CD4-positive, alpha-beta T cell treated with Interleukin-4 for 4 hours (primary cell): ENCODE measurements at regions not wholly inside any gene's neighbourhood (a gene's known extent, or its start where the extent isn't known, plus 50 kb on each side); places are given as distances from the start of the nearest gene placed in this dataset.

ENCODE experiments used
- DNase-seq: peaks from one replicate; pipeline ENCODE4 v3.0.0-alpha.2; 2020

DNA sequence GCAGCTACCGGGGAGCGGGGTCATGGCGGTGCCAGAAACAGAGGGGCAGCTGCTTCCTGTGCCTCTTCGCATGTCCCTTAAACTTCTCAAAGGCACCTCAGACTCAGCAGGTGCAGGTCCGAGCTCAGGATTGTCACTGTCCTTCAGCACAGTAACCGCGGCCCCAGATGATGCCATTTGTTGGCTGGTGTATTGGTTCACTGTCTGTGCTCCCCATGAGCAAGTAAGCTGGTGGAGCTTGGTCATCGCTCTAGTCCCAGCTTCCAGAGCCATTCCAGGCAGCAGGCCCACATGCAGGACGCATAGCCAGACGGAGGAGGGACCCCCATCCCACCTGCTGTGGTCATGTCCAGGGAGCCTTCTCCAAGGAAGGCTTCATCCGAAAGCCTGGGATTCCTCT lies 154.0 kb upstream of the AJAP1 start:
- no peak for DNase-seq

DNA sequence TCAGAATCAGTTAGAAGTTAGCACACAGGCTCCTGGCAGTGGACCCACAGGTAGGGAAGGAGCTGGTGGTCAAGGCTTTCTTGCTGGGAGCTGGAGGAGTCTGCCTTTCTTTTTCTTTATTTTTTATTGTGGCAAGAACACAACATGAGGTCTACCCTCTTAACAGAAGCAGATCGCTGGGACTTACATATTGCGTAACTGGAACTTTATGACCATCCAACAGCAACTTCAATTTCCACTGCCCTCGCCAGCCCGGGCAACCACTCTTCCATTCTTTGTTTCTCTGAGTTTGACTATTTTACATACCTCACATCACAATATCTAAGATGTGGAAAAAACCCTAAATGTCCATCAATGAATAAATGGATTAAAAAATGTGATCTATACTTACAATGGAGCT lies 147.8 kb upstream of the AJAP1 start:
- DNase-seq, result no peak

DNA sequence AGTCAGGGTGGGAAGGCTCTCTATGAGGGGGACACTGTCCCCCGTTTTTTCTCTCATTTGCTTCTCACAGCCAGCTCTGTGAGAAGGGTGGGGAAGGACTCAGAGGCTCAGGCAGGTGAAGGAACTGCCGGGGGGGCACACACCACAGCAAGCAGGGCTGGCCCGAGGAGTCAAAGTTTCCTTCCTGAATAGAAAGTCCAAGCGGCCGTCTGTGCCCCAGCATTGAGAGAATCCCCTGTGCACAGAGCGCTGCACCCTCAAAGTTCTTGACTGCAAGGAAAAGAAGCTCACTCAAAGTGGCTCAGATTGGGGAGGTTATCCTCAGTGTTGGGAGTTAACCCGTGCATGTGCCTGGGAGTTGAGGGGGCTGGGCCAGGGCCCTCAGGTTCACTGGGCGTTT lies 145.2 kb upstream of the AJAP1 start:
- no peak for DNase-seq

DNA sequence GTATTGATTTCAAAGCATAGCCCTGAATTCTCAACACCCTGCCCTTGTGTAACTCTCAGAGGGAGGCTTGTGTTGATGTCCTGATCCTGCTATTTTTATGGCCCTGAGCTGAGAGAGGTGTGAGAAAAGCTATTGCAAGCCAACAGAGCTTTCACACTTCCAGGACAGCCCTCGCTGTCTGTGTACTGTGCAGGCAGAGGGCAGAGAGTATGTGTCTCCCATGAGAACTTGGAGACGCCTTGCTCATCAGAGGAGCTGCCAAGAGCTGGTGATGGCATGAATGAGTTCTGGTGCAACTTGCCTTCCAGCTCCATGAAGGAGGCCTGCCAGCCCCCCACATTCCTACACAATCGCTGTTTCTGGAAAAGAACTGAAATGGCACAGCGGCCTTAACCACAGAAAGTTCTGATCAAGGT lies 144.1 kb upstream of the AJAP1 start:
- no peak for DNase-seq

DNA sequence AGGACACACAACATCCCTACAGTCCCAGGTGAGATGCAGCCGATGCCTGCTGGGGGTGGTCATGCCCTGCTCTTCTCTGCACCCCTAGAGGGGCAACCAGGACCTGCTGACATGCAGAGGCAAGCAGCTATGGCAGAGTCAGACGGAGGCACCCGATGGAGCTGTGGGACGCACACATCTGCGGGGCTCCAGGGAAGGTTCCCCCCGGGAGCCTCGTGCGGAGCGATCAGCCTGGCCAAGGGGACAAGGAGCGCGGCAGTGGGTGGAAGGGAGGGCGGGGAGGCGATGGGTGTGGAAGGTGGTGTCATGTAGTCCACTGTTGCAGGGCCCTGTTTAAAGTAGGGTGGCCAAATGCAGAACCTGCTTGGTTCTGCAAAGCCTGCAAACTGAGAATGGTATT lies 143.0 kb upstream of the AJAP1 start:
- DNase-seq, result no peak

DNA sequence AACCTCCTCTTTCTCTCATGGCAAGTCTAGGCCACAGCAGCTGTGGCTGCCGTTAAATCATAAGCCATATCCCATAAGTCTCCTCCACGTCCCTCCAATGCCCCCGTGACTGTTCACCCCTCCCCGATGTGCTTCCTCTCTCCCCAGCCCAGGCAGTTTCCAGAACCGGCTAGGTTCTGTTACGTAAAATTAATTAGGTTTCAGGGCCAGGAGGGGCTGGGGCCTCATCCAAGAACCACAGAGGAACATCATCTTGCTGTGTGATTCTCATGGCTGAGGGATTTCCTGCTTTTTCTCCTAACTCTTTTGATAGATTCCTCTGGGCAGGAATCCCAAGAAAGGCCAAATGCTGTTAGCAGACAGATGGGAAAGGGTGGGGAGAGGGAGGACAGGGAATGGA lies 141.8 kb upstream of the AJAP1 start:
- no peak for DNase-seq

DNA sequence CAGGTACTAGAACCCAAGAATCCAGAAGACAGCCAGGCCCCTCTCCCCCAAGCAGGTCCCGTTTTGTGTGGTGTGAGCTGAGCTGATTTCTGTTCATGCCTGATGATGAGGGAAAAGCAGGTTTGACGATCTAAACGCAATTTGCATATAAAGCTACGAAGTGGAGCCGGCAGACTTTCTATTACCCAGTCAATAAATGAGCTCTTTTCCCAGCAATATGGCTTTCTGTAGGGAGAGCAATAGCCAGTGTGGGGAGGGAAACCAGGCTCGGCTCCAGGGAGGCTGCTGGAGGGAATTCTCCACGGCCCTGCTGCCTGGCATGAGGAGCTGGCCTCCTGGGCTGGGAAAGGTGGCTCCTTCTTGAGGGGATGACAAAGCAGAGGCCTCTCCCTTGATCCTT lies 140.7 kb upstream of the AJAP1 start:
- no peak for DNase-seq

DNA sequence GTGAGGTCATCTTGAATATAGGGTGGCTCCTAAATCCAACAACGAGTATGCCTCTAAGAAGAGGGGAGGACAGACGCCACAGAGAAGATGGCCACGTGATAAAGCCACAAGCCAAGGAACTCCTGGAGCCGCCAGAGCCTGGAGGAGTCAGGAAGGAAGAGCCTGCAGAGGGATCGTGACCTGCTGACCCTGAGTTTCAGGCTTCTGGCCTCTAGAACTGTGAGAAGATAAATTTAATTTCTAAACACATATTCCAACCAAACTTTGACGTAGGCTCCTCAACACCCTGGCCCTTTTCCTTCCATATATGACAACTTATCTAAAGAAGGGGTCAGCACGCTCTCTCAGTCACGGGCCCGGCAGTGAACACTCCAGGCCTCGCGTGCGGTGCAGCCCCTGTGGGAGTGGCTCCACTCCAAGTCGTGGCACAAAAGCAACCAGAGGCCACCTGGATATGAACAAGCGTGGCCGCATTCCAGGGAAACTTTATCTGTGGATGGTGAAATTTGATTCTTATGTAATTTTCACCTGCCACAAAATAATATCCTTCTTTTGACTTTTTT lies 138.6 kb upstream of the AJAP1 start:
- DNase-seq, result no peak

DNA sequence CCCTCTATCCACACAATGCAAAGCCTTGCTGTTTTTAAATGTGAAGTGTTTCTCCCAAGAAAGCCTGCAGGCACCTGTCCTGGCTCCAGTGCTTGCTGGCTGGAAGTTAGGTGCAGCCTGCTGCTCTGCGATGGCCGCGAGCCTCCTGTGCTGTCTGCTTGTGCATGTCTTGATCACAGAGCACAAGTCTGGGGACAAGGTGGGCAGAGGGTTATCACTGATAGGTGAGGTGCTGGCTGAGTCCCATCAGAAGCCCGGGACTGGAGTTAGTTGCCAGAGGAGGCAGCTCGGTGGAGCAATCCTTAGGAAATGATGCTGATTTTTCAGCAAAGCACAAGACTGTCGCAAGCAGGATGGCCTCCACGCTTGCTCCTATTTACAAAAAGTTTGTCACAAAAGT lies 137.8 kb upstream of the AJAP1 start:
- DNase-seq, result no peak

DNA sequence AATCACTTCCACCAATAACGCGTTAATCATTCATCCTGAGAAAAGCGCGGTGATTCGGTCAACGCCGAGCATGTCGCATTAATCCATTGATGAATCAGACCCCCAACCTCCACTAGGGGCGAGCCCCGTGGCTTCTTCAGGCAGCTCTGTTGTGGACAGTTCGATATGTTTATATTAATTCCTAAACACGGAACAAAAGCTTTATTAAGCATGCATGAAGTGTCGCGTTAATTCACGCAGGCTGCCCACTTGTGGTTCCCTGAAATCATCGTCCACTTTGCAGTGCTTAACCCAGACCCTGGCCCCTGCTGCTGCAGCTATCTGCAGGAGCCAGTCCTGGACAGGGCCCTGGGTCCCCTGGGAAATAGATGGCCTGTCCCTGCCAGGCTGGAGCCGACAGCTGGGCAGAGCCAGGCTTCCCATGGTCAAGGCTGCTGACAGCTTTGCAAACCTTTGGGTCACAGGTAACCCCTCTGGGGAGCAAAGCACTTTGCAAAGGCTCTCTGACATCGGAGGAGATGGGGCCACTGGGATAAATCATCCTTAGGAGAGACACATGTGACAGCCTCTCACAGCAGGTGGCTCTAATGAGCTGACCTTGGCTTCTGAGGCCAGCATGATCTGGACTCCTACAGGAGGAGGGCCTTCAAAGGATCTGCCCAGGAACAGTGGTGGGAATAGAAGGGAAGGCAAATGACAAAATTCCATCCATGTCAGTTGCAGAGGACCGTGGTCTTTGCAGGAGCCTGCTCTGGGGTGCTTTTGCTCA lies 137.0 kb upstream of the AJAP1 start:
- no peak for DNase-seq

DNA sequence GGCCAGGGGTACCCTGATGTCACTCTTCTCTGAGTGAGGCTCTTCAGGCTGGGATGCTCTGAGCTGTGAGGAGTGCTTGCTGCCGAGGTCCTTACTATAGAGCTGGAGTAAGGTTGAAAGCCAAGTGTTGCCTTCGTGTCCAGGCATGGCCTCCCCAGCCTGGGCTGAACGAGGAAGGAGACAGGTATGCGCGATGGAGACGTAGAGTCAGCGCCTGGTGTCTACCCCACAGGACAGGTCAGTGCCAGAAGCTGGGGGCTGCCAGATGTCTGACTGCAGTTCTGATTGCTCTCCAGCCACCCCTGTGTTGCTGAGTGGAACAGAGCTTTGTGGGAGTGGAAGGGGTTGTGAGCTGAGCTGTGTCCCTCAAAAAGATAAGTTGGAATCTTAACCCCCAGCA lies 135.8 kb upstream of the AJAP1 start:
- DNase-seq, result no peak

DNA sequence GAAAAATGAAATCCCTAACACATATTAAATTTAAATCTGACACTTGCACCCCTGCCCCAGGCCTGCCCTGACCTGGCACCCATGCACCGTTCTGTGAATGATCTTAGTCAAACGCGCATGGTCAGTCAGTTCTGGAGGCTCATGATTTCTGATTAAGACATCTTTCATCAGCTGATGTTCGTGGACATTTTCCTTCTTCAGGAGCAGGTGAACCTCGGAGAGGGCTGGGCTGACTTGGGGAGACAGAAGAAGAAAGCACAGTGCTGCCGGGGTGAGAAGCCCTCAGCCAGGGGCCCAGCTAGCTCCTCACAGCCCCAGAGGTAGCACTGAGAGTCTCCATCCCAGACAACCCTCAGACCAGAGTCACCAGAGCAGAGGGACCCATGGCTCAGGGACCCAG lies 134.5 kb upstream of the AJAP1 start:
- no peak for DNase-seq

DNA sequence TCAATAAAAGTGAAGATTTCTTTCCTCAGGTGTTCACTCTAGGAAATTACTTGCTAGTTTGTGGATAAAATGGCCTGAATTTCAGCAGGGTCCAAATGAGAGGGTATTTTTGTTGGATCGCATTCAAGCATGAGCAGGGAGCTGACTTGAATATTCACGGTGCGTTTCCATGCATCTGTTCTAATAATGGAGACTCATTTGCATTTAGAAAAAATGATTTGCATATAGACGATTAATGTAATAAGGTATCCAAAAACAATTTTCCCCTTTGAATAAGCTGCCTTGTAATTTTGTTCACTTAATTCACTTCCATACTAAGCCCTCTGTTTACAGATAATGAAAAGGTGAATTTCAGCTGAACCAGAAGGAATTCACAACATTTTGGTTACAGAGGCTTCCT lies 130.9 kb upstream of the AJAP1 start:
- no peak for DNase-seq

DNA sequence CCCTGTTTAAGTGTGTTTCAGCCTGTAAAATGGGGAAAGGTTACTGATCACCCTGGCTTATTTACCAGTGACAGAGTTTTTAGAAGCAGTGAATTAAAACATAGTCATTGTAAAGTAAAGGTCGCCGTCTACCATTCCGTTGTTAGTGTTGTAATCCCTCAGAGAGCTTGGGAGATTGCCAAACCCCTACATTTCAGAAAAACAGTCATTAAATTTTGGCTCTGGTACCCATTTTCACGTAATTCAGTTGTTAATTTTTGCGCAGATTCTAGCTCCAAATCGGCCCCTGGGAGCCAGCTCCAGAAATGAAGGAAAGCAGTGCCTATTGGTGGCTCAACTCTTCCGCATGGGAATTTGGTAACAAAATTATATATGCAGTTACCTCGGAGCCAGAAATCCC lies 127.7 kb upstream of the AJAP1 start:
- no peak for DNase-seq

DNA sequence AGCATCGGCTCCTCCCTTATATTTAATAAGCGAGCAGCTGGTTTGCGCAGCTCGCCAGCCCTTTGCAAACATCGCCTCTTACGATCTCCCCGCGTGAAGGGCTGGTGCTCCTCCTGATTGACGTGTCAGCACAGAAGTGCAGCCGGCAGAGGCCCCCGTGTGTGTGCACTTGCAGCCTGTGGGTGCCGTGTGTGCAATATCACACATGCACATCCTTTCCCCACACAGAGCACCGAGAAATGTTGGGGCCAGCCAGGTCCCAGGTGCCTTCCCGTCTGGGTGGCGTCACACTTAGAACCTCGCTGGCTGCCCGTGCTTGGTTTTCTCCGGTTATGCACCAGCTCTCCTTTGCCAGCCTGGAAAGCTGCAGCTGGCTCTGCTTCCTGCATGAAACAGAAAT lies 126.6 kb upstream of the AJAP1 start:
- DNase-seq, result no peak

DNA sequence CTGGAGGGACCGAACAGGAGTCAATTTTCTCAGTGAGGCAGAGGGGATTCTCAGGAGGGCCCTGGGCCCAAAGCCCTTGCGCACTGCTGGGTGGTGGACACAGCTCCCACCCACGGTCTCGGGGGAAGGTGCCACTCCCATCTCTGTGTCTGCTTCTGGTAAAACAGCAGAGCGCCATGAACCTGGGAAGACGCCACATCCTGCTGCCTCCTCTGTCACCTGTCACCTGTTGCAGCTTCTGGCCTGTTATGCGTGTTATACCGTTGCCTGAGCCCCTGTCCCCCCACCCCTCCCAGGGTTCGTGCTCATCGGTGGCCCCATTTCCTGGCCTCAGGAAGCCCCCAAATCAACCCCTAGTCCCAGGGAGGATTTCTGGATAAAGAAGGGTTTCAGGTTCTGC lies 125.8 kb upstream of the AJAP1 start:
- DNase-seq, result no peak

DNA sequence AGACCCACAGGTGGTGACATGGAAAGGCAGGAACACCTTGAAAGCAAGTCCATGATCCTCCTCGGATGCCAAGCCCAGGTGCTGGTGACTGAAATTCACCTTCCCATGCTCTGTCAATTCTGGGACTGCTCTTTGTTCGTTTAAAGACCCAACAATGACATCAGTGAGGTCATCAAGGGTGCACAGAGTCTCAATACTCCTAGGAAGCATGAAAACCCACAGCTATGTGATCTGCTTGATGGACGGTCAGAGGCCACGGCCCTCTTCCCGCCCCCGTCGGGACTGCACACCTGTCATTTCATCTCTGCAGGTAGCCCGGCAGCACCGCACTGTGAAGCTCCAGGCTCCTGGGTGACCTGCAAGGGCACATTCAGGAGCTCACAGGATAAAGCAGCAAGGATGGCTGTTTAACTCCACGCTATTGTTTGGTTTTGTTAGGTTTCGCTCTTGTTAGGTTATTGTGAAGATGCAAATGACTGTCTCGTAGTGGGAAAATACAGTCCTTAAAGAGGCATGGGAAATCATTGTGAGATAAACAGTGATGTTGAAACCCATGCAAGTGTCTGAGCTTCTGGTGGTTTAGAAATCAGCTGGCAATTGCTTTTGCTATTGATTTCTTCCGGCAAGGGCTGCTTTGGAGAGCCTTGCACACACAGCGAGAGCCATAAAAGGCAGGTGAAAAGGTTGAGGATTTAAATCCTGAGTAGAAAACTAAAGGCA lies 124.8 kb upstream of the AJAP1 start:
- no peak for DNase-seq

DNA sequence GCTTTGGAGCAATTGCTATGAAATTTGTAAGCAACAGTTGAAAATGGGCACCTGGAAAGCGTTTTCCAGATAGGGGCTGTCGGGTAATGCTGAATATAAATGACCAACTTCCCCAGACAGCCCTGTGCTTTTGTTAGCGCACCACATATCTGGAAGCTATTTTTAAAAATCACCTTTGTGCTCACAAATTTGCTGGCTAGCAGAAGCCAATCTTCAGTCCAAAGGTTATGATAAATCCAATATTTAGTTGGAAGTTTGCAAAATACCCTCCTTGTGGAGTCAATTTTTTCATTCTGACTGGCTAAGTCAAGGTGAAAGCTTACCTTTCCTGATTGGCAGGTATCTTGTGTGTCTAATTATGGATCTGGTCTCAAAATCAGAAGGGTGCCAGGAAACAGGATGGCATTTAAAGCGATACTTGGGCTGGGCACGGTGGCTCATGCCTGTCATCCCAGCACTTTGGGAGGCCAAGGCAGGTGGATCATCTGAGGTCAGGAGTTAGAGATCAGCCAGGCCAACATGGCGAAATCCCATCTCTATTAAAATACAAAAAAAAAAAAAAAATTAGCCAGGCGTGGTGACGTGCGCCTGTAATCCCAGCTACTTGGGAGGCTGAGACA lies 124.1 kb upstream of the AJAP1 start:
- DNase-seq, result no peak

DNA sequence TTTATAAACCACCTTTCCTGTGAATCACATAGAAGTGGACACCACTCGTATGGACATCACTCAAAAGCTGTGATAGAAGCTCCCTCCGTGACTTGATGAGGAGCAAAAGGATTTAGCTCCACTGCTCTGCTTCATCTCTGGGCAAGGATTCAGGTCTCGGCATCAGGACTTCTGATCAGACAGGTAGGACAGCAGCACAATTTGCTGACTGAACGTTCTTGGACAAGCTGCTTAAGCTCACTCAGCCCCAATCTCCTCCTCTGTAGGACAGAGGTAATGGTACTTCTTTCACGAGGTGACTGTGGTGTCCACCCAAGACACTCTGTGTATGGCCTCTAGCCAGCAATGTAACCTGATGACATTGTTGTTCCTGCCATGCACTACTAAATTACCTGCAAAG lies 122.6 kb upstream of the AJAP1 start:
- DNase-seq, result no peak

DNA sequence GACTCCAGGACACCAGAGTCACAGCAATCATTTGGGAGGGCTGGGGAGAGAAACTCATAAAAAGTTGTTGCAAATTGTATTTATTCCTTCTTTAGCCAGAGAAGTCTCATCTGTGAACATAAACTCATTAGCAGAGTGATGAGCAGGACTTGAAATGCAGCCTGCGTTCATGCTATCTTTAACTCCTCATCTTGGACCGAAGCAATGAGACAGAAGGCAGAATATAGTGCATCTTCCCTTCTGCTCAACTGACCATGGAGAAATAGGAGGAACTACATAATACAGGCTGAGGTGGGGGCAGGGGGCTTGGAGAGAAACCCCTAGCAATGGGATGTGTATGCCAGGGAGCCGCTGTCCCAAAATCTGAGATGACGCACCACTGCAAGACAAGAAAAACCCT lies 121.8 kb upstream of the AJAP1 start:
- no peak for DNase-seq

DNA sequence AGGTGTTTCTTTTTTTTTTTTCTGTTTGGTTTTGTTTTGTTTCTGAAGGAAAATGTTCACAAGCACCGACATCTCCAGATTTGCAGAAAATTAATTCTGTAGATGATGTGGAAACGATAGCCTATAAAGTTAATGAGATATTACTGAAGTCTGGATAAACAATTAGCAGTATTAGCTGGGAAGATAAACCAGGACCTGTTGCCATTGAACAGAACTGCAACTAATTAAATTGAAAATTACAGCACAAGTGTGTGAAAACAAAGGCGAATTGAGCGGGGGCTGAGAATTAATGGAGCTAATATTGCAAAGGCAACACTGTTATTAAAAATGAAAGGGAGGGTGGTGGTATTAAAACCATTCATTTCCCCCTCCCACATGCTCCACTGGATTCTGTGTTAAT lies 107.5 kb upstream of the AJAP1 start:
- no peak for DNase-seq

DNA sequence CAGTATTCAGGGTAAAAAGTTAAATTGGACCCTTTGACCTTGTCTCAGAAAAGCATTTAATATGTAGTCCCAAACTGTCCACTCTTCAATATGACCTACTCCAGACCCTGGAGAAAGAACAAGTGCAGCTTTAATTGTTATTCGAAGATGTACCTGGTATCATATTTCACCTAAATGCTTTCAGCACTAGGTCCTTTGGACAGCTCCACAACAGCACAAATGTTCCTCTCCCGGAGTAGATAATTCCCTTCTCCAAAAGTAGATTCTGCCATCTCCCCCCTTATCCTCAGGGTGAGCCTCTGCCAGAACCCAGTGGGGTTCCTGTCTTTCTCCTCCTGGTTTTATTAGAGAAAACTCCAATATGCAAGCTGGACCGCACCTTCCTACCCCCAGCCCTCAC lies 104.5 kb upstream of the AJAP1 start:
- DNase-seq, result no peak

DNA sequence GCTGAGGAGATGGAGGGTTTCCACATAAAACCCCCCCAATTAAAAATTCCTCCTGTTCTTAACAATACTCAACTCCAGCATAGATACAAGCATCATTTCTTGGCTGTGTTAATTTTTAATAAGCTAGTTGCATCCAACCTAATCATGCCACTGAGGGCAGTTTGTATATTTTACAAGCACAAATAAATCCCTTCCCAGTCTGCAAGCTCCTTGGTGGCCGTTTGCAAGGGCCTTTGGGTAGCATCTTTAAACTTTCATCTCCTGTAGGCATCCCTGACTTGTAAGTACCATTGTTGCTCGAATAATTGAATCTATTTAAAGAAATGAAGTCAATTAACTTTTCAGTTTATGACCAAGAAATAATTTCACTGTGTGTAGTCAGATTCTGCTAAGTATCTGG lies 103.5 kb upstream of the AJAP1 start:
- DNase-seq, result no peak

DNA sequence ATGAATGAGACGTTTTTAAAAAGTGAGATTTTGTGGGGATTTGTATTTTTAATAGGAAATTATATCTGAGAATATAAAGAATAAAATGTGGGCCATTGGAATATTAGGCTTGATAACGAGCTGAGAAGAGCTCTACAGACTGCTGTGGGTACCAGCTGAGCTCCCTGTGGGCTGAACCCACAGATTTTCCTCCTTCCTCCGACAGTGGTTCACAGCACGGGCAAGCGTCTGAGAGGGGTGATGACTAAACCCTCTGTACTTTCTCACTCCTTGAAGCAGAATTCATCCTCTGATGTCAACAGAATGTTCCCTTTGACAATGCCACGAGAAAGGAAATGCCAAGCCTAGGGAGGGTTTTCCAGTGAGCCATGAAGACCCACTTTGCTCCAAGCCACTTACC lies 102.7 kb upstream of the AJAP1 start:
- no peak for DNase-seq
